Tibial artery (tissue), 4 donors: ENCODE measurements at regions not wholly inside any gene's neighbourhood (a gene's known extent, or its start where the extent isn't known, plus 50 kb on each side); places are given as distances from the start of the nearest gene placed in this dataset.

ENCODE experiments used
- DNase-seq, 2 donors: peaks; one replicate each; pipeline ENCODE4 v3.0.0-alpha.2; 2019
- H3K27ac ChIP-seq, 2 donors: fragments of 200-600 bp; sonication (generic) in 1 of 2; 1 replicate in 1 of 2; 2 replicates in 1 of 2; pipeline ENCODE4 v1.5.1; 2018 to 2019; ENCODE audit warnings: mild to moderate bottlenecking in 1 of 2
- H3K27me3 ChIP-seq, 2 donors: fragments of 200-600 bp; sonication (generic) in 1 of 2; one replicate each; pipeline versions ENCODE4 v1.5.1 to v1.6.0; 2016 to 2019
- H3K36me3 ChIP-seq, 3 donors: fragments of 200-600 bp; sonication (generic) in 2 of 3; one replicate each; pipeline ENCODE4 v1.5.1; 2016 to 2019; ENCODE audit warnings: mild to moderate bottlenecking in 2 of 3
- H3K4me1 ChIP-seq, 4 donors: fragments of 200-600 bp; sonication (generic) in 2 of 4; 1 replicate in 3 of 4; 2 replicates in 1 of 4; pipeline ENCODE4 v1.5.1; 2016 to 2019
- H3K4me3 ChIP-seq, 2 donors: fragments of 200-600 bp; sonication (generic) in 1 of 2; 1 replicate in 1 of 2; 2 replicates in 1 of 2; pipeline ENCODE4 v1.5.1; 2018 to 2019; ENCODE audit warnings: mild to moderate bottlenecking in 2 of 2
- H3K9me3 ChIP-seq, 3 donors: fragments of 200-600 bp; sonication (generic) in 1 of 3; one replicate each; pipeline ENCODE4 v1.5.1; 2016 to 2019
- CTCF ChIP-seq, 2 experiments: fragments of 200-600 bp in 1 of 2; fragments of 450-650 bp in 1 of 2; IDR thresholded peaks; one replicate each; pipeline ENCODE4 v1.5.1; 2017 to 2019; ENCODE audit warnings: antibody characterized with exemption in 2 of 2, mild to moderate bottlenecking in 1 of 2, moderate library complexity in 1 of 2
- intact Hi-C: fragments of 100-400 bp; cut with DNase I; formaldehyde crosslinking; loops from one replicate; pipeline ENCODE4 v1.15.0; 2023; ENCODE audit warnings: low total_unique reads

- intact Hi-C loops: no loop called here
- H3K4me3 ChIP-seq: no peak overlapping the region
- no peak for DNase-seq
- no peaks in the 10 kb centered on the region for H3K9me3 ChIP-seq
- TF ChIP-seq CTCF (IDR thresholded peaks at IDR 0.05): no peak
- H3K36me3 ChIP-seq: no peaks in the 10 kb centered on the region
- H3K27ac ChIP-seq: no peak overlapping the region
- no peaks in the 10 kb centered on the region for H3K4me1 ChIP-seq
- H3K27me3 ChIP-seq: no peaks in the 10 kb centered on the region
Observed at GRCh38 chr10:60517805-60518204, 128.1 kb upstream of the ANK3 start.

GRCh38 chr10:60513281-60513680 is 123.6 kb upstream of the ANK3 start:
- DNase-seq: no peak
- H3K27ac ChIP-seq: no peak overlapping the region
- peaks cover 0 to 11% (median 0%) of the 10 kb centered on the region in 4 donors for H3K4me1 ChIP-seq
- no peak overlapping the region for H3K4me3 ChIP-seq
- H3K27me3 ChIP-seq: no peaks in the 10 kb centered on the region
- intact Hi-C loops: no loop called here
- H3K9me3 ChIP-seq: no peaks in the 10 kb centered on the region
- no peak for TF ChIP-seq CTCF (IDR thresholded peaks at IDR 0.05)
- H3K36me3 ChIP-seq: no peaks in the 10 kb centered on the region

GRCh38 chr10:60511477-60512229 is 122.0 kb upstream of the ANK3 start:
- Histone ChIP-seq H3K9me3 (no peaks in the 10 kb centered on the region), H3K27me3 (no peaks in the 10 kb centered on the region), H3K27ac (no peak overlapping the region), H3K36me3 (no peaks in the 10 kb centered on the region), H3K4me1 (peaks cover 0 to 14% (median 0%) of the 10 kb centered on the region in 4 donors), H3K4me3 (no peak overlapping the region)
- TF ChIP-seq CTCF (IDR thresholded peaks at IDR 0.05): no peak
- intact Hi-C loops: no loop called here
- no peak for DNase-seq

GRCh38 chr10:60508831-60509230 is 119.2 kb upstream of the ANK3 start:
- TF ChIP-seq CTCF (IDR thresholded peaks at IDR 0.05): no peak
- DNase-seq: no peak
- intact Hi-C loops: no loop called here
- H3K27me3 ChIP-seq: no peaks in the 10 kb centered on the region
- no peak overlapping the region for H3K27ac ChIP-seq
- H3K36me3 ChIP-seq: no peaks in the 10 kb centered on the region
- H3K4me1 ChIP-seq: peaks cover 0 to 14% (median 0%) of the 10 kb centered on the region in 4 donors
- no peak overlapping the region for H3K4me3 ChIP-seq
- no peaks in the 10 kb centered on the region for H3K9me3 ChIP-seq

- no peak for DNase-seq
- H3K9me3 ChIP-seq: no peaks in the 10 kb centered on the region
- H3K27ac ChIP-seq: no peak overlapping the region
- H3K36me3 ChIP-seq: no peaks in the 10 kb centered on the region
- H3K27me3 ChIP-seq: no peaks in the 10 kb centered on the region
- H3K4me3 ChIP-seq: no peak overlapping the region
- intact Hi-C loops: no loop called here
- TF ChIP-seq CTCF (IDR thresholded peaks at IDR 0.05): no peak
- peaks cover 0 to 14% (median 0%) of the 10 kb centered on the region in 4 donors for H3K4me1 ChIP-seq
Observed at GRCh38 chr10:60508037-60508436, 118.4 kb upstream of the ANK3 start.
